ENCODE measurements at regions not wholly inside any gene's neighbourhood (a gene's known extent, or its start where the extent isn't known, plus 50 kb on each side); places are given as distances from the start of the nearest gene placed in this dataset.

DNA sequence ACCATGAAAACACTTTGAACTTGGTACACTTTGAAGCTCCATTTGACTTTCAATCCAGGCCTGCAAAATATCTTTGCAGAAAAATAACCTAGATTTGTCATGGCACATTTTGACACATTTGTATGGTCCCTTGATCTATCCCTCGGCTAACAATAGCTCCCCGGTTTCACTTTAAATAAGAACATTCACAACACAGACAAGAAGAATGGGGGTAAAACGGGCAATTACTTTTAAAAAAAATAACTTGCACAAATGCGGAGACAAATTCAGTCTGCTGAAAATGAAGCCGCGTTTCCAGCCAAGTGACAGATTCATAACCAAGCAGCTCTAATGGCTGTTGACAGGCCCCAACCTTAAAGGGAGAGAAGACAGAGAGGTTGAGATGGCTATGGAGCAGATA, 218.2 kb downstream of the NPHP4 start:
- H3K4me3 ChIP-seq (ENCODE audit: low read depth in 1 of 3, low read length in 3 of 3) = no peak overlapping the region
- no peak for DNase-seq (ENCODE audit: low spot score)
- no peak overlapping the region for H3K27ac ChIP-seq (ENCODE audit: low read depth in 1 of 2, low read length in 2 of 2)
- H3K9ac ChIP-seq (ENCODE audit: low read depth in 1 of 2, low read length in 2 of 2) = no peak overlapping the region
- no peaks in the 10 kb centered on the region for H3K9me3 ChIP-seq (ENCODE audit: control insufficient read depth in 4 of 4, low read length in 3 of 4)
- no peaks in the 10 kb centered on the region for H3K4me1 ChIP-seq (ENCODE audit: control insufficient read depth in 4 of 4, insufficient read depth in 4 of 4, low read length in 3 of 4)
- no peak for TF ChIP-seq FOXA1 (IDR thresholded peaks at IDR 0.05)
- TF ChIP-seq EGR1 (IDR thresholded peaks at IDR 0.05; ENCODE audit: low read depth in 2 of 2) = no peak
- TF ChIP-seq GABPA (IDR thresholded peaks at IDR 0.05 in 1 of 2, conservative IDR thresholded peaks at IDR 0.05 in 1 of 2) = no peak
- TF ChIP-seq HNF4A (conservative IDR thresholded peaks at IDR 0.05) = no peak
- TF ChIP-seq, protein P1, sequence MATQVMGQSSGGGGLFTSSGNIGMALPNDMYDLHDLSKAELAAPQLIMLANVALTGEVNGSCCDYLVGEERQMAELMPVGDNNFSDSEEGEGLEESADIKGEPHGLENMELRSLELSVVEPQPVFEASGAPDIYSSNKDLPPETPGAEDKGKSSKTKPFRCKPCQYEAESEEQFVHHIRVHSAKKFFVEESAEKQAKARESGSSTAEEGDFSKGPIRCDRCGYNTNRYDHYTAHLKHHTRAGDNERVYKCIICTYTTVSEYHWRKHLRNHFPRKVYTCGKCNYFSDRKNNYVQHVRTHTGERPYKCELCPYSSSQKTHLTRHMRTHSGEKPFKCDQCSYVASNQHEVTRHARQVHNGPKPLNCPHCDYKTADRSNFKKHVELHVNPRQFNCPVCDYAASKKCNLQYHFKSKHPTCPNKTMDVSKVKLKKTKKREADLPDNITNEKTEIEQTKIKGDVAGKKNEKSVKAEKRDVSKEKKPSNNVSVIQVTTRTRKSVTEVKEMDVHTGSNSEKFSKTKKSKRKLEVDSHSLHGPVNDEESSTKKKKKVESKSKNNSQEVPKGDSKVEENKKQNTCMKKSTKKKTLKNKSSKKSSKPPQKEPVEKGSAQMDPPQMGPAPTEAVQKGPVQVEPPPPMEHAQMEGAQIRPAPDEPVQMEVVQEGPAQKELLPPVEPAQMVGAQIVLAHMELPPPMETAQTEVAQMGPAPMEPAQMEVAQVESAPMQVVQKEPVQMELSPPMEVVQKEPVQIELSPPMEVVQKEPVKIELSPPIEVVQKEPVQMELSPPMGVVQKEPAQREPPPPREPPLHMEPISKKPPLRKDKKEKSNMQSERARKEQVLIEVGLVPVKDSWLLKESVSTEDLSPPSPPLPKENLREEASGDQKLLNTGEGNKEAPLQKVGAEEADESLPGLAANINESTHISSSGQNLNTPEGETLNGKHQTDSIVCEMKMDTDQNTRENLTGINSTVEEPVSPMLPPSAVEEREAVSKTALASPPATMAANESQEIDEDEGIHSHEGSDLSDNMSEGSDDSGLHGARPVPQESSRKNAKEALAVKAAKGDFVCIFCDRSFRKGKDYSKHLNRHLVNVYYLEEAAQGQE (IDR thresholded peaks at IDR 0.05) = no peak
- TF ChIP-seq ZBTB33 (IDR thresholded peaks at IDR 0.05) = no peak
- no peak for TF ChIP-seq JUND (IDR thresholded peaks at IDR 0.05)
- no peak for TF ChIP-seq RXRA (IDR thresholded peaks at IDR 0.05)
- peaks cover 0 to 9% (median 0%) of the 10 kb centered on the region in 4 donors for H3K27me3 ChIP-seq (ENCODE audit: control insufficient read depth in 4 of 4, insufficient read depth in 4 of 4, low read length in 3 of 4)
- no peaks in the 10 kb centered on the region for H3K36me3 ChIP-seq (ENCODE audit: control insufficient read depth in 4 of 4, insufficient read depth in 3 of 4, low read depth in 1 of 4, low read length in 3 of 4)
- WGBS = 88% methylated on average over 6 of the region's 6 CpGs

- no peak overlapping the region for H3K4me3 ChIP-seq (ENCODE audit: low read depth in 1 of 3, low read length in 3 of 3)
- H3K9ac ChIP-seq (ENCODE audit: low read depth in 1 of 2, low read length in 2 of 2) = no peak overlapping the region
- no peaks in the 10 kb centered on the region for H3K4me1 ChIP-seq (ENCODE audit: control insufficient read depth in 4 of 4, insufficient read depth in 4 of 4, low read length in 3 of 4)
- H3K36me3 ChIP-seq (ENCODE audit: control insufficient read depth in 4 of 4, insufficient read depth in 3 of 4, low read depth in 1 of 4, low read length in 3 of 4) = no peaks in the 10 kb centered on the region
- H3K27me3 ChIP-seq (ENCODE audit: control insufficient read depth in 4 of 4, insufficient read depth in 4 of 4, low read length in 3 of 4) = peaks cover 0 to 9% (median 1%) of the 10 kb centered on the region in 4 donors
- no peak overlapping the region for H3K27ac ChIP-seq (ENCODE audit: low read depth in 1 of 2, low read length in 2 of 2)
- DNase-seq (ENCODE audit: low spot score) = no peak
- H3K9me3 ChIP-seq (ENCODE audit: control insufficient read depth in 4 of 4, low read length in 3 of 4) = no peaks in the 10 kb centered on the region
- whole genome bisulfite sequencing = 71% methylated on average over 2 of the region's 2 CpGs
- no peak for TF ChIP-seq MAX (IDR thresholded peaks at IDR 0.05)
- no peak for TF ChIP-seq GABPA (IDR thresholded peaks at IDR 0.05 in 1 of 2, conservative IDR thresholded peaks at IDR 0.05 in 1 of 2)
- TF ChIP-seq HNF4A (conservative IDR thresholded peaks at IDR 0.05) = no peak
- no peak for TF ChIP-seq FOXA1 (IDR thresholded peaks at IDR 0.05)
- TF ChIP-seq RXRA (IDR thresholded peaks at IDR 0.05) = no peak
- no peak for TF ChIP-seq HNF4G (IDR thresholded peaks at IDR 0.05)
- TF ChIP-seq FOXA2 (IDR thresholded peaks at IDR 0.05) = no peak
- no peak for TF ChIP-seq EGR1 (IDR thresholded peaks at IDR 0.05; ENCODE audit: low read depth in 2 of 2)
These were observed 220.4 kb downstream of the NPHP4 start for GRCh38 chr1:5771788-5772187.
